GM18505 (cell line): ENCODE measurements at regions not wholly inside any gene's neighbourhood (a gene's known extent, or its start where the extent isn't known, plus 50 kb on each side); places are given as distances from the start of the nearest gene placed in this dataset.

ENCODE experiments used
- ATAC-seq: cut with Tn5 transposase; IDR thresholded peaks from one replicate; pipeline ENCODE4 v1.9.1; 2021; ENCODE audit not compliant: unreplicated experiment
- POLR2A ChIP-seq: IDR thresholded peaks from 4 replicates; pipeline ENCODE4 v1.6.1; 2011; ENCODE audit warnings: borderline replicate concordance; ENCODE audit not compliant: insufficient read depth, insufficient read length; ENCODE audit errors: extremely low read depth

DNA sequence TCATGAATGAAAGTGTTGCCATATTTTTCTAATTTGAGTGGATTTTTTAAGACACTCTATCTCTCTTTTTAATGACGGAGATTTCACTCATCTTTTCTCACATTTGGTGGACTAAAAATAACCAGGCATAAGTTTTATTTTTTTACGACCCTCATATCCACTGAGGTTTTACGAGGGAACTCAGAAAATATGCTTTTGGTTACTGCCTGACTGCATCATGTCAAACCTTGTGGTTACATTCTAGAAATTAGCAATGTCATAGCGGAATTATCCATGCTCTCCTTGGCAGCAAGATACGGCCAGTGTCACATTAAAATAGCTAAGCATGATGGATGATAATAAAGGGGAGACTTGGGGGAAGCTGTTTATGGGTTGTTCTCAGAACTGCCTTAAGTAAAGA is 428.6 kb upstream of the FSHR start:
- ATAC-seq: no peak
- TF ChIP-seq POLR2A: no peak

DNA sequence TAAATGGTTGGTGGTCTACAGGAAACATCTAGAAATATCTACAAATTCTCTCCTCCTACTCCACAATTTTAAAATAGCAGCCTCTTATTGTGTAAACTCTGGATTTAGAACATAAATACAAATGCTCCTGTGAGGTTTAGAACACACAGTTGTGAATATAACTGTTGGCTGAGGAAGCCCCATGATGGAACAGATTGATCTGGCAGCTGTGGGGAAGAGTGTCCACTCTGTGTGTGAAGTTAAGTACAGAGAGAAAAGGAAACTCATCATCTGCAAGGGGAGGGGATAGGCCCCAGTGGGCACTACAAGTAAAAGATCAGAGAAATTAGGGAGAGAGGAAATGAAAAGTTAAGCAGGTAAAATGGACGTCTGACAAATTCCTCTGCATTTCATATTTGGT is 422.7 kb upstream of the FSHR start:
- no peak for ATAC-seq
- TF ChIP-seq POLR2A: no peak

DNA sequence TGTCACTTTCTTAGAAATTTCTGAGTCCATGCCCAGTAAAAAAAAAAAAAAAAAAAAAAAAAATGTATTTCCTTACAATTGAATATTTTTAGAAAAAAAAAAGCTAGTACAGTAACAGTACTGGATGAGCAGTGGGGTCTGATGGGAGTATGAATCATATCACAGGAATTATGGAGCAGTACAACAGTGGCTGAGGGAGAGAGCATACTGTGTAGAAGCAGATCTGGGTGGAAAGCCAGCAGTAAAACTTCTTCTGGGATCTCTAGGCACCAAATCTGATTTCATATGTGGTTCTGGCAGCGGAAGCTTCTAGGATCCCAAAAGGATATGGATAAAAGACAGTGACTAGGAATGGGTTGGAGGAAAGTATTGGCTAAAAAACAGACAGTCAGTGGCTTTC is 414.9 kb upstream of the FSHR start:
- TF ChIP-seq POLR2A: no peak
- ATAC-seq: no peak

DNA sequence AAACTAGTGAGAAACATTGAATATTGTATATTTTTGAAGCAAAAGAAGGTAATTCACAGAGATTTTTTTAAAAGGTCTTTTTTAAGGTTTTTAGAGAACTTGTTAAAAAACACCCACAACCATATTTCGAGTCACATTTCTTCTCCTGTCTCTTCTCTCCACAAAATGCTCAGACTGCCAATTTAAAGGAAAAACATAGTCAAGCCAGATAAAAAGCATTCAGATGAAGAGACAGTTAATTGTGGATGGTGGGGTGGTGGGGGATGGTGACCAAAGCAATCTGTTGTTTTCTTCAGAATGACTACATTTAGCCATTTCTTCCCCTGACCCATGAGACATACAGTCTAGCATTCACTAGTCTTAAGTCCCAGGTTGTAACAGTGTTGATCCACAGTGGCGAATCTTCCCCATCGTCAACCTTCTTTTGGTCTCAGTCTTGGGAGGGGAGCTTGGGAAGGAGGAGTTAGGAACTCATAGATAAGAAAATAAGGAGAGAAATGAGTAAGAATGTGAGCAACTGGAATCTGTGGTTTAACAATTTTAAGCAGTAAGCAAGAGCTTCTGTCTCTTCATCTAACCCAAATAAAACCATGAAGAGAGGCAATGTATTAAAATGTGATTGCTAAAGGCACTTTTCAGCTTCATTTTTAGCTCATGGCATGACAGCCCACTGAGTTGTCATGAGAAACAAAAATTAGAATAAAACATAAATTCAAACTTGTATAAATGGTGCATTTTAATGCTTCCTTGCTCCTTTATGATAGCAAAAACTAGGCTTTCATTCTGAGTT is 413.7 kb upstream of the FSHR start:
- no peak for ATAC-seq
- no peak for TF ChIP-seq POLR2A

DNA sequence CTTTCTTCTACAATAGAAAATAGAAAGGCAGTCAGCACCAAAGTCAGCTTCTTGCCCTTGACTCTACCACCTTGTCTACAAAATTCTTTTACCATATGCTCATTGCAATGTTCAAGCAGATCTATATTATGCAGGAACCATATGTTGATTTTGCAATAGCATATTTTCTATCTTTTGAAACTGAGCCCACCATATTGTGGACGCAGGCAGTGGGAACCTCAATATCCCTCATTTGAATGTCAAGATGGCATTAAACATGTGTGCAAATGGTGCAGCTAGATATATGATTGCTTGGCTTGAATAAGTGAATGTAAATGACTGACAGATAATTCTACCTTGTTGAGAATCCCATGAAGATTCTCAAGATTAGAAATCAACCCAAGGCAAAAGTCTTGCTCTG is 412.7 kb upstream of the FSHR start:
- no peak for TF ChIP-seq POLR2A
- ATAC-seq: no peak

DNA sequence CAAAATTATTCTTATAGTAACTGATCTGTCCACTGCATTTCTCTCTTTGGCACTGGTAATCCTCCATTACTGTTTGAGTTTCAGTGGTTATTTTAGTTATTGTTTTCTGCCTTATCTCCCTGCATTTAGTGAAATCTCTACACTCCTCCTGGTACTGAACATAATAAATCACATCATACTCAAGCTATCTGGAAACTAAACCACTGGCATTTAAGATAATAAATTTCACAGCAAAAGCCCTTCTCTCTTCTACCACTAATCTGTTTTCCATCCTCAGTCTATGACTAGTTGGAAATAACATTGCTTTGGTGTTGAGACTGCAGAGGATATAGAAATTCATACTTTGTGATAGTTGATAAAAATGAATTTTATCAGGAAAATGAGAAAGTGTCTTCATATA is 399.3 kb upstream of the FSHR start:
- ATAC-seq: no peak
- no peak for TF ChIP-seq POLR2A

DNA sequence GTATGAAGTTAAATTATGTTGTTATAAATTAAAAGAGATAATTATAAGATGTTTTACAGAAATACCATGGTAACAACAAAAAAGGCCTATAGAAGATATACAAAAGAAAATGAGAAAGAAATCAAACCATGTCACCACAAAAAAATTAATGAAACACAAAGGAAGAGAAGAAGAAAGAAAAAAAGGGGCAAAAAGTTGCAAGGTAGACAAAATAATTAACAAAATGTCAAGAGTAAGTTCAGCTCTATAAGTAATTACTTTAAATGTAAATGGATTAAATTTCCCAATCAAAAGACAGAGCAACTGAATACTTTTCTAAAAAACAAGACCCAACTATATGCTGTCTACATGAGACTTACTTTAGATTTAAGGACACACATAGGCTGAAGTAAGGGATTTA is 378.4 kb upstream of the FSHR start:
- no peak for ATAC-seq
- no peak for TF ChIP-seq POLR2A

DNA sequence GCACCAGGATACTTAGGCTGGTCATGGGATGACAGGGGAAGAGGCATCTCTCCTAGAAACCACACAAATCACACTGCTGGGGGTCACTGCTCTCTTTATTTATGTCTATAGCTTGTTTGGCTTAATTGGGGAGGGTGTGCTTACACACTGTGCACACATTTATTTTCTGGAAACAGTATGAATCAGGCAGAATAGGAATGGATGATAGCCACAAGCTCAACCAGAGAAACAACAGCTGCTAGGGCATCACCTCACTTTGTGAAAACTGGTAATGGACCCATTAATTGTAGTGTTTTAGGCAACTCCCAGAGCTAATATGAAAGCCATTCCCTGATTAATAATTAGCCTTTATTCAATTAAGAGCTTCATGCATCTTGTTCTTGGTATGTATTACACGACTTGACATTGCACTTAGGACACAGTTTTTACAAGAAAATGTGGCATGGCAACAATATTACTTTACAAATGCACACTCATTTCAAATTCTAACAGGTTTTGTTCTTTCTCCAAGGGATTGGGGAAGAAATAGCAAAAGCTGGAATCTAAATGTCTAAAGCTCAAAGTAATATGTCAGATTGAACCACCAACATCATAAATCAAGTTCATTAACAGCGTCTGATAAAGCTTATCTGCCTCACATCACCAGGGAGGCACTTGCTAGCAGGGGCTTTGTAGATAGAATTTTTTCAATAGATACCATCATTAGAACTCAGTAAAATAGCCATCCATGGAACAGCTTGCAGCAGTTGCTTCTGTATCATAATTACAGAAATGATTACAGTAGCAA is 361.9 kb upstream of the FSHR start:
- no peak for ATAC-seq
- no peak for TF ChIP-seq POLR2A

DNA sequence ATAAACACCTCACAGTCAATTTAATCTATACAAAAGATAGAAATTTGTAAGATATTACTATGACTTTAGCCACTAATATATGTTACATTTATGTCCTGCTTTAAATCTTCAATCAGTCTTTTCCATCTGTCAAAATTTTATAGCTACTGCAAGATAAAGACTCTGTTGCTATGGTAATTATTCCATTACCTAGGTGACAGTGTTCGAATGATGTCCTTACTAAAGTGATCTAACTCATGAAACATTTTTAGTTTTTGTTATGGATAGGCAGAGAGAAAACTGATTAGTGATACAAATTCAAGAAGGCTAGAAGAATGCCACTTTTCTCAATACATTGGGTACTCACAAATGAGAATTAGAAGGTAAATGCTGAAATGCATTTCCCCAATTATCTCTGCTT is 359.9 kb upstream of the FSHR start:
- no peak for TF ChIP-seq POLR2A
- ATAC-seq: no peak

DNA sequence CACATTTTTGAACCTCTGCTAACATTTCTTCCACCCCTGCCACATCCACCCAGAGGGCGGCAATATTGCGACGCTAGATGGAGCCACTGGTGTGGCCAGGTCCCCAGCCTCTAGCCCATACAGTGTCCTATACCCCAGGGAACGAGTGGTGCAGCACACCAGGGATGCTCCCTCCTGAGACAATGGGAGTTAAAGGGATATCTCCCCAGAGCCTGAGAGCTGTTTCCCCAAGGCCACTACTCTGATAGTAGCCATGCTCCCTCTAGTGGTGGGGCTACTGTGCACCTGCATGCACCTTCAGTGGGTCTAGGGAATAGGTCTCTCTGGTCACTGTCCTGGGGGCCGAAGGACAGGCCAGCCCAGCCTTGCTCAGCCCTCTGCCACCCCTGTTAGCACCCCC is 336.4 kb upstream of the FSHR start:
- no peak for TF ChIP-seq POLR2A
- ATAC-seq: peak; percentile 66

DNA sequence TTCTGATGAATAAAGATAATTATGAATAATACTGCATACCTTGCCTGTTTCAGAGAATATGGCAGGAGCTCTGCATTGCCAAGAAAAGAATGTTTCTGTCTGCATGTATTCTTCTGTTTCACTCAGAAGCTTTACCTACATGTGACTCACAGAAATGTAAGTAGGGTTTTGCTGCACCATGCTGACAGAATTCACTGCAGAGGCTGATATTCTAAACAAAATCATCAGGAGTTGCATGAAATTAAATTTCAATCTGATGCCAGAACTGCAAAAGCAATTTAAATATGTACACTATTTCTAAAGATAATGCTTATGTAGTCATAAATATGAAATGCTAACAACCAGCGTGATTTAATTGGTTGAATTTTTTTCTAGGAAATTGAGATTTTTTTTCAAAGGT is 332.8 kb upstream of the FSHR start:
- no peak for TF ChIP-seq POLR2A
- ATAC-seq: no peak

DNA sequence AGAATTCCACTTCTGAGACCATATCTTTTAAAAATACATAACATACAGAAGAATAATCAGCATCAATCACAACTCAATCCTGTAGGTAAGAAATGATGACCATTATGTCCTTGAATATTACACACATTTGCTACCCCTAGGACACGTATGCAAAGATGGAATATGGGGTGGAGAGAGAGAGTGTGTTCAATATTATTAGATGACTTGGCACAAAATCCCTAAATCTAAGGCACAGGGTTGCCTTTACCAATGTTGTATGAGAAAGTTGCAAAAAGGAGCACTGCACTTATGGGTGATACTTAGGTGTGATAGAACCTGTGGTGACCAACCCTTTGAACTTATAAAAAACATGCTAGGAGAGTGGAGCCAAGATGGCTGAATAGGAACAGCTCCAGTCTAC is 326.2 kb upstream of the FSHR start:
- no peak for ATAC-seq
- TF ChIP-seq POLR2A: no peak

DNA sequence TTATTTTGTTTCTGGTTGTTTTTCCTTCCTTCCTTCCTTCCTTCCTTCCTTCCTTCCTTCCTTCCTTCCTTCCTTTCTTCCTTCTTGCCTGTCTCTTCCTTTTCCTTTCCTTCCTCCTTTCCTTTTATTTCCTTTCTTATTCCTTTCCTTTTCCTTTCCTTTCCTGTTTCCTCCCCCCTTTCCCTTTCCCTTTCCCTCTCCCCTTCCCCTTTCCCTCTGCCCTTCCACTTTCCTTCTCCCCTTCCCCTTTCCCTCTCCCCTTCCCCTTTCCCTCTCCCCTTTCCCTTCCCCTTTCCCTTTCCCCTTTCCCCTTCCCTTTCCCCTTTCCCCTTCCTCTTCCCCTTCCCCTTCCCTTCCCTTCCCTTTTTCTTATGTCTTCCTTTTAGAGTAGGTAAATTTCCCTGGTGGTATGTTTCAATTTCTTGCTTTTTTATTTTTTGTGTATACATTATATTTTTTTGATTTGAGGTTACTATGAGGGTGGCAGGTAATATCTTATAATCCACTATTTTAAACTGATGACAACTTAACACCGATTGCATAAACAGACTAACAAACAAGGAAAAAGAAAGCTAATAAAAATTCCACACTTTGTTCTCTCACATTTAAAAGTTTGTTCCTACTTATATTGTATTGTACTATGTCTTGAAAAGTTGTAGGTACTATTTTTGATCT is 311.0 kb upstream of the FSHR start:
- no peak for ATAC-seq
- no peak for TF ChIP-seq POLR2A
